22Rv1 (cell line): ENCODE measurements at regions not wholly inside any gene's neighbourhood (a gene's known extent, or its start where the extent isn't known, plus 50 kb on each side); places are given as distances from the start of the nearest gene placed in this dataset.

Source experiments
- CTCF ChIP-seq: fragments of 450-650 bp; IDR thresholded peaks from 2 replicates; pipeline ENCODE4 v1.5.1; 2017; ENCODE audit warnings: mild to moderate bottlenecking
- ZFX ChIP-seq: fragments of 450-650 bp; IDR thresholded peaks from 2 replicates; pipeline ENCODE4 v1.6.1; 2017; ENCODE audit warnings: antibody characterized with exemption, borderline replicate concordance

- no peak for TF ChIP-seq CTCF
- no peak for TF ChIP-seq ZFX
Measured at GRCh38 chr9:119501374-119501773, 132.1 kb upstream of the BRINP1 start.
